Motor neuron (in vitro differentiated cells): ENCODE measurements at regions not wholly inside any gene's neighbourhood (a gene's known extent, or its start where the extent isn't known, plus 50 kb on each side); places are given as distances from the start of the nearest gene placed in this dataset.
A peak's percentile ranks its signal among the peaks of the same experiment; 100 is the strongest.
"Not testable (repeated sequence)": the region's sequence is repeated elsewhere in the genome, so short reads cannot be mapped to it uniquely, and the experiment has no call there.

Source experiments
- ATAC-seq, 8 experiments: fragments of 200-7000 bp; cut with Tn5 transposase; replicated peaks in 6 of 8; 2 replicates each; pipeline ENCODE4 v1.8.0; 2021; ENCODE audit warnings: mild to moderate bottlenecking in 8 of 8, moderate library complexity in 8 of 8
- H3K27ac ChIP-seq, 2 donors: fragments of 250-450 bp; sonication (Bioruptor Pico); 2 replicates each; pipeline ENCODE4 v1.9.0; 2021; ENCODE audit warnings: antibody characterized with exemption in 2 of 2, mild to moderate bottlenecking in 2 of 2, moderate library complexity in 1 of 2
- H3K4me1 ChIP-seq, 2 donors: fragments of 250-450 bp; sonication (Bioruptor Pico); replicated peaks in 1 of 2; 2 replicates each; pipeline ENCODE4 v1.6.1; 2021; ENCODE audit warnings: antibody characterized with exemption in 2 of 2, mild to moderate bottlenecking in 2 of 2, moderate library complexity in 1 of 2
- H3K4me3 ChIP-seq, 5 donors: fragments of 250-450 bp; sonication (Bioruptor Pico); 2 replicates each; pipeline ENCODE4 v1.9.0; 2021; ENCODE audit warnings: antibody characterized with exemption in 5 of 5, mild to moderate bottlenecking in 5 of 5, moderate library complexity in 4 of 5
- WGBS, 10 experiments: fragments of 450-650 bp; shearing (Covaris generic); methylation state at CpG; one replicate each; pipeline ENCODE4 v1.0.0; 2022; 5-methylcytosine and 5-hydroxymethylcytosine counted together
- in situ Hi-C, 9 experiments: fragments of 400-800 bp; cut with MboI; loops; one replicate each; pipeline ENCODE4 v1.15.0; 2021; ENCODE audit warnings: low sequenced_read_pairs in 9 of 9, low pct_unique_long_range_greater_than_20kb in 2 of 9; ENCODE audit not compliant: unreplicated experiment in 9 of 9

DNA sequence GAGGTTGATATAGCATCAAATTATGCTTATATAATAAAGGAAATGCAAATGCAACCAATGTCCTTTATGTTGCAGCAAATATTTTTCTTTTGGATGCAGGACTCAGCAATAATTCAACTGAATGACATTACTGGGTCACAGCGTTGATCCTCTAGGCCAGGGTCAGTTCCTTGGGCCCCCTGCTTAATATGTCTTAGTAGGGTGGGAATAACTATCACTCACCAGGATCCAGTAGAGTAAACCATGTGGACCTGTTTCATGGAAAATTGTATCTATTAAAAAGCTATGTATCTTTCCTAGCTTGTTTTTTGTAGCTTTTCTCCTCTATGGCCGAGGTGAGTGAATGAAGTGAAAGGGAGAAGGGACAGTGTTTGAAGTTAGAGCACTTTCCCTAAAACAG lies 161.5 kb upstream of the SSTR1 start:
- Histone ChIP-seq H3K27ac (no peak overlapping the region), H3K4me3 (no peak overlapping the region), H3K4me1 (peaks cover 0 to 10% of the 10 kb centered on the region in 2 donors)
- ATAC-seq, result peak in 3 of 8 experiments; percentile 45 to 53 (median 52)
- 52 to 88% (median 73%) methylated on average over 1 to 2 of the region's 2 CpGs; no CpG with 5 or more reads in 3 of the 10 experiments for WGBS, 10 experiments
- in situ Hi-C loops, result no loop called here

DNA sequence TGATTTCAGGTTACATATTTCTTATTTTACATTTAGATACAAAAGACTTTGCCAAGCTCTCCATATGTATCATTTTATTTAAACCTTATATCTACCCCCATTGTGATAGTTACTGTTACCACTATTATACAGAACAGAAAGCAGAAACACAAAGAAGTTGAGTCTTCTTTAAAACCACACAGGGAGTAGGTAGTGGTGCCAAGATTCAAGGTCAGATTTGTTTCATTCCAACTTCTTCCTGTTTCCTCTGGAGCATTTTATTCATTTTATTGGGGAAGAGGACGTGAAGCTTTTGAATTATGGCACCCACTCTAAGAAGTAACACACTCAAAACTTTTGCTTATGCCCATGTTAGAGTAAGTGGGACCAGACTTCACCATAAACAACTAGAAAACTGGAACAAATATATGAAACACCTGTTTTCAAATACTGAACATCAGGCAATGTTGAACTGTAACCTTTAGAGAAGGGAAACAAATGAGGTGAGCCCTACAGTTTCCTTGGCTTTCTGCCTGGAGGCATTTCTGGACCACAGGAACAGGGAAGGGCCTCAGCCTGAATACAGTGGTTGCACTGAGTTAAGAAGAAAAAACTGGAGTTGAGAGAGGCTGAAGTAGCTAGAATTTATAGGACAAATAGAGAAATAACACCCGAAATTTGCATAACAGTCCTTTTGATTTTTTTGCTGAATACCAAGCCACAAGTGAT lies 160.4 kb upstream of the SSTR1 start:
- WGBS, 10 experiments, result 25 to 88% (median 63%) methylated on average over 1 to 2 of the region's 2 CpGs
- no peak overlapping the region for H3K4me3 ChIP-seq
- H3K27ac ChIP-seq, result no peak overlapping the region
- no peak for ATAC-seq
- H3K4me1 ChIP-seq, result peaks cover 0 to 10% of the 10 kb centered on the region in 2 donors
- in situ Hi-C loops, result no loop called here

DNA sequence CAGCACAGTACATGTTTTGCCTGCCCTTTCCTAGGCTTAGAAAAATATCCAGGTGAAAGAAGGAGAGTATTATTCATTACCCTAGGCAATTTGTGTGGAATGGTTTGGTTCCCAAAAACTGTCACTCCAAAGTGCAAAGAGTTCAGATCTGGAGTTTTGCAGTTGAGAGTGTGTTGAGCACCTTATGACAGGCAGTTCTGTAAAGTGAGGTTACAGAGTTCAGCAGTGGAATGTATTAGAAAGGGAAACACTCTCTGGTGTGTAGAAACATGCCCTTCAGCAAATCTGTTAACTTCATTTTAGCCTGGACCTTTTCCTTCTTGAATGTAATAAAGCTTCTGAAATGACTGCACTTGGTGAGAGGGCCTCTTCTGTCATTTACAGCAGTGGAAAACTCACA lies 154.0 kb upstream of the SSTR1 start:
- peaks cover 0 to 10% of the 10 kb centered on the region in 2 donors for H3K4me1 ChIP-seq
- H3K27ac ChIP-seq, result no peak overlapping the region
- ATAC-seq, result peak in 2 of 8 experiments; percentile 19 to 33
- in situ Hi-C loops, result no loop called here
- no peak overlapping the region for H3K4me3 ChIP-seq

DNA sequence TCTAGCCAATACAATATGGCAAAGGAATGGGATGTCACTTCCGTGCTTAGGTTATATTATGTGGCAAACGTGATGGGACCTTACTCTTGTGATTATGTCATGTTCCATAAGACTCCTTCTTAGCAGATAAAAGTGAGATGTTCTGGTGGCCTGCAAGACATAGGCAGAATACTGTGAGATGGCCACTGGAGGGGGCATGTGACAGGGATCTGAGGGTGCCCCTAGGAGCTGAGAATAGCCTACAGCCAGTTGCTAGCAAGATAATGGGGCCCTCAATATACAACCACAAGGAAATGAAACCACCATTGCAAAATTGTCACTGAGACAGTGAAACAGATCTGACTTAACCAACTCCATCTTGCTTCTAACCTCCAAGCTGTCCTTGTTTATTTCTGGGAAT lies 151.4 kb upstream of the SSTR1 start:
- Histone ChIP-seq H3K27ac (no peak overlapping the region), H3K4me3 (no peak overlapping the region), H3K4me1 (peaks cover 0 to 10% of the 10 kb centered on the region in 2 donors)
- ATAC-seq, result no peak
- in situ Hi-C loops, result no loop called here
- 8 to 100% (median 71%) methylated on average over 1 to 2 of the region's 2 CpGs; no CpG with 5 or more reads in 1 of the 10 experiments for WGBS, 10 experiments

DNA sequence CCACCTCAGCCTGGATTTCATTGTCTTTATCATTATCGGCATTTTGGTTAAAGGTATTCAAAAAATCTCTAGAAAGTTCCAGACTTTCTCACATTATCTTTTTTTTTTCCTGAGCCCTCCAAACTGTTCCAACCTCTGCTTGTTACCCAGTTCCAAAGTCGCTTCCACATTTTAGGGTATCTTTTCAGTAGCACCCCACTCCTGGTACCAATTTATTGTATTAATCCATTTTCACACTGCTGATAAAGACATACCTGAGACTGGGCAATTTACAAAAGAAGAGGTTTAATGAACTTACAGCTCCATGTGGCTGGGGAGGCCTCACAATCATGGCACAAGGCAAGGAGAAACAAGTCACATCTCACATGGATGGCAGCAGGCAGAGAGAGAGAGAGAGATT lies 145.5 kb upstream of the SSTR1 start:
- H3K4me1 ChIP-seq, H3K27ac ChIP-seq, ATAC-seq, H3K4me3 ChIP-seq, in situ Hi-C loops: not testable (repeated sequence)
- WGBS, 10 experiments, result 75 to 100% (median 100%) methylated on average over 1 to 2 of the region's 2 CpGs; no CpG with 5 or more reads in 3 of the 10 experiments

DNA sequence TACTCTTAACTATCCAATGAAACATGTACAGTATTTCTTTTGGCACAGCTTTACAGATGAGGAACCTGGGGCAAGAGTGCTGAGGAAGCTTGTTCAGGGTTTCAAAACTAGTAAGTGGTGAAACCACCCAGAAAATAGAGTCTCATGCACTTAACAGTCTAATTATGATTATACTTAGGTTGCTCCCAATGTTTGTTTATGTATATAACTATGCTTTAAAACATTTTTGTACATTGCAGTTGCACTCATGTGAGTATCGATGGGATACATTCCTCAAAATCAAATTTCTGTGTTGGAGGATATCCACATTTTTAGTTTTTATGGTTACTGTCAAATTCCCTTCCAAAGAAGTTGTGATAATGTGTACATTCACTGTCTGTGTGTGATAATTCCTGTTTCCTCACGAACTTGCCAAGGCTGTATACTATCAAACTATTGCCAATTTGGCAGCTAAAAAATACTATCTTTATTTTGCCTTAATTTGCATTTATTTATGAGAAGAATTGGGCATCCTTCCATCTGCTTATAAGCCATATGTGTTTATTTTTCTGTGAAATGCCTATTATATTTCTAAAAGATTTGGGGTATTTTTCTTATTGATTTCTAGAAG lies 143.9 kb upstream of the SSTR1 start:
- ATAC-seq, result no peak
- in situ Hi-C loops, result no loop called here
- no peak overlapping the region for H3K4me3 ChIP-seq
- 0 to 83% (median 50%) methylated on average over 1 to 2 of the region's 2 CpGs; no CpG with 5 or more reads in 1 of the 10 experiments for WGBS, 10 experiments
- H3K27ac ChIP-seq, result no peak overlapping the region
- peaks cover 0 to 6% of the 10 kb centered on the region in 2 donors for H3K4me1 ChIP-seq

DNA sequence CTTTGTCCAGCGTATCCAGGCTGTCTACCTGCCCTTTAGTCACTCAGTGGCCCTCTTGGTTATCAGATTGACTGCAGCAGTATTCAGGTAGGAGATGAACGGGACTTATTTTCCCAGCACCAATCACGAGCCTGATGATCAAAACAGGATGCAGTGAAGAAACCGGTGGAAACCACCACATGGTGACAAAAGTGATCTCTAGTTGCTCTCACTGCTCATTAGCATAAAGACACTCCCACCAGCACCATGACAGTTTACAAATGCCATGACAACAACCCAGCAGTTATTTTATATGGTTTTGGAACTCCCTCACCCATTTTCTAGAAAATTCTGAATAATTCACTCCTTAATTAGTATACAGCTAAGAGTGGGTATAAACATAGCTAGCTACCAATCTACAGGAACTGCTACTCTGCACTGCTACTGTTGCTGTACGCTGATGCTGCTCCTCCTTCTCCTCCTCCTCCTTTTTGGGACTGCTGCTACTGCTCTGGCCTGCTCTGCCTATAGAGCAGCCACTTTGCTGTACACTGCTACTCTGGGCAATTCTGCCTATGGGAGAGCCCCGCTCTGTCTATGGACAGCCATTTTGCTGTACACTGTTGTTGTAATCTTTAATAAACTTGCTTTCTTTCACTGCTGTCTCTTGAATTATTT lies 142.5 kb upstream of the SSTR1 start:
- in situ Hi-C loops, result no loop called here
- H3K4me1 ChIP-seq, result peaks cover 0 to 18% of the 10 kb centered on the region in 2 donors
- H3K27ac ChIP-seq, result no peak overlapping the region
- peak; percentile 48 to 77 (median 59) for ATAC-seq
- WGBS, 10 experiments, result 38 to 96% (median 78%) methylated on average over 2 to 6 of the region's 6 CpGs
- H3K4me3 ChIP-seq, result no peak overlapping the region

DNA sequence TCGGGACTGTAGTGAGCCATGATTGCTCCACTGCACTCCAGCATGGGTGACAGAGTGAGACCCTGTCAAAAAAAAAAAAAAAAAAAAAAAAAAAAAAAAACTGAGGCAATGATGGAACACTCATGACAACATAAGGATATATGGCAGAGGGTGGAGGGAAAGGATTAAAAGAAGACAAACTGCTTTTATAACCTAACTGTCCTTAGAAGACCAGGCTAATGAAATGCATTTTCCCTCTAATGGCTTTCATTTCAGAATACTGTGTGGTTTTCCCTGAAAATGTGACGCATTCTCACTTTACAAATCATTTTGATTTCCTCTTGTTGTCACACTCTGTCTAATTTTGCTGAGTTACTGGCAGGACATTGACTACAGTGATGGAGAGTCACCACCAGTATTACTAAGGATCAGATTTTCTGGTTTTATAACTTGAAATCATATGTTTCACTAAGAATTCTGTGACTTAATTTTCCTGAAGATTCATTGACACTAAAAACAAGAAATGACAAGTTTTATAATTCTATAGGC lies 137.6 kb upstream of the SSTR1 start:
- peak in 6 of 8 experiments; percentile 69 to 97 (median 96) for ATAC-seq
- Histone ChIP-seq H3K4me3 (no peak overlapping the region), H3K4me1 (peaks cover 0 to 27% of the 10 kb centered on the region in 2 donors), H3K27ac (no peak overlapping the region)
- in situ Hi-C loops, result no loop called here
- 0 to 78% (median 53%) methylated on average over 1 to 2 of the region's 2 CpGs for WGBS, 10 experiments

DNA sequence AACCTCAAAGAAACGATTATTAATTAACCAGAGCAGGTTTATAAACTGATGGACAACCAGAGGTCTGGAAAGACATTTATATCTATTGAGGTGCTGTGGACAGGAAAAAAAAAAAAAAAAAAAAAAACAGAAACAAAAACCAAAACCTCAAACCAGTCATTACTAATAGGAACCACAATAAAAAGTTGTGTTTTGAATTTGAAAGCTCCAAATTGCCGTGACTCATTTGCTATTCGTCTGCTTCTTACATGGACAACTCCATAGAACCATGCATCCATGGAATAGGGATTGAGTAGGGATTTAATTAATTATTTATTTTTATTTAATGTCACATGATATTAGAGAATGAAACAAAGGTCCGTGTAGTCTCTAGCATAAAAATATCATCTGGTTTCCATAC lies 134.1 kb upstream of the SSTR1 start:
- in situ Hi-C loops, result no loop called here
- ATAC-seq, result no peak
- H3K27ac ChIP-seq, result no peak overlapping the region
- H3K4me3 ChIP-seq, result no peak overlapping the region
- peaks cover 0 to 36% of the 10 kb centered on the region in 2 donors for H3K4me1 ChIP-seq
- WGBS, 10 experiments, result 3 to 71% (median 51%) methylated on average over 1 to 4 of the region's 4 CpGs

DNA sequence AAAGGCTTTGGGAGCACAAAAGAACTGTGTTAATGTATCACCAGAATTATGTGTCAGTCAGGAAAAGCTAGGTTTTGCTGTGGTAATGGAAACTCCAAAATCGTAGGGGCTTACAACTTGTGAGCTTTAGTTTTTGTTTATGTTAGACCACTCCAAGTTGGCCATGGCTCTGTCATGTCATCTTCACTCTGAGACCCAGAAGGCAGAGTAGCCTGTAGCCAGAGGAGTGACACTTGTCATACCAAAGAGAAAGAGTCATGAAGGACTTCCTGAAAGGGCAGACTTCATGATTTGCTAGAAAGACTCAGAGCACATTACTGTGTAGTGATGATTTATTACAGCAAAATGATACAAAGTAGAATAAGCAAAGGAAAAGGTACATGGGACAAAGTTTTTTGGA lies 133.6 kb upstream of the SSTR1 start:
- Histone ChIP-seq H3K4me1 (peaks cover 0 to 33% of the 10 kb centered on the region in 2 donors), H3K27ac (no peak overlapping the region), H3K4me3 (no peak overlapping the region)
- ATAC-seq, result no peak
- in situ Hi-C loops, result no loop called here
- WGBS, 10 experiments, result 14 to 88% (median 47%) methylated on average over 1 of the region's 1 CpG; no CpG with 5 or more reads in 2 of the 10 experiments

DNA sequence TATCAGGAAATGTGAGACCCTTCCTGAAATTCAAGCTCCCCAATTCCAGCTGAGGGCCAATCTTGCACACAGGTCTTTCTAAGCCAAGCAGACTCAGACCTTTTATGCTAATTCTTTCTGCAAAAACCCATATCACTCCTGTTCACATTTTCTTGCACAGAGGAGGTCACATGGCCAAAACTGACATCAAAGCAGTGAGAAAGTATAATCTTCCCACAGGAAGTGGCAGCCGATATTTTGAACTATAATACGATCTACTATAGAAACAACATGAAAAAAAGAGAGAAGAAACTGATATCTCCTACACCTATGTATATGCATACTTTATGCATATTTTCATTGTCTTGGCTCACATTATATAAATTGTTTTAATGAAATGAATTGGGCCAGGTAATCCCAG lies 132.9 kb upstream of the SSTR1 start:
- no peak overlapping the region for H3K4me3 ChIP-seq
- peaks cover 0 to 28% of the 10 kb centered on the region in 2 donors for H3K4me1 ChIP-seq
- 57 to 100% (median 93%) methylated on average over 1 to 2 of the region's 2 CpGs; no CpG with 5 or more reads in 2 of the 10 experiments for WGBS, 10 experiments
- in situ Hi-C loops, result no loop called here
- no peak overlapping the region for H3K27ac ChIP-seq
- ATAC-seq, result no peak

DNA sequence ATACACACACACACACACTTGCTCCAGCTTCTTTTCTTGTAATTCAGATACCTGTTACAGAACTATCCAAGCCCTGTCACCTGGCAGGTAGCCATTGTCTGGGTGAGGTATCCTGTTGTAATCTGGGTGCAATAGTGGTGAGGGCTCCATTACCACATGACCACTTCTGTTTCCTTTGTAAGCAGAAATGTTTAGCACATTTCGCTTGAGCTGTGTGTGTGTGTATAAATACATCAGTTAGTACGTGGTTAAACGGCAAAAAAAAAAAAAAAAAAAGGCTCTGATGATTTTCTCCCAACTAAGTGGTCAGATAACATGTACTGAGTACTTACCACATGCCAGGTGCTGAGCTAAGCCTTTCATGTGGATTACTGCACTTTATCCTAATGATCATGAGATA lies 129.3 kb upstream of the SSTR1 start:
- peaks cover 0 to 31% of the 10 kb centered on the region in 2 donors for H3K4me1 ChIP-seq
- in situ Hi-C loops, result no loop called here
- no peak for ATAC-seq
- WGBS, 10 experiments, result 60 to 100% (median 63%) methylated on average over 1 to 3 of the region's 3 CpGs; no CpG with 5 or more reads in 7 of the 10 experiments
- H3K4me3 ChIP-seq, result no peak overlapping the region
- H3K27ac ChIP-seq, result no peak overlapping the region

DNA sequence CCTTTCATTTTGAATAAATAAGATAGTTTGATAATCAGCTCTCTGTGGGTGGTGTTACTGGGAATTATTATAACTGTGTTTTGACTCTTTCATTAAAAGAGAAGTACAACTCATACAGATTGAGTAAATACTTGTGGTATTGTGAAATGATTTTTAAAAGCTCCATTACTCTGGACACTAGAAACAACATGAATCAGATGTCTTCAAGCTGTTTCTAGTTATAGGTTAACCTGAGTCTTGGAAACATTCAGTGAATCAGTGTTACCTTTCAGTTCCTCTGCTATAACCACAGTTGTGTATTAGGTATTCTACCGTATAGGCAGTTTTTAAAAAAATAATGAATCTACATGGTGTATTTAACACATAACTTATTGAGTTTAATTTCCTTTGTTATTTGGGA lies 128.4 kb upstream of the SSTR1 start:
- 14 to 100% (median 67%) methylated on average over 1 of the region's 1 CpG; no CpG with 5 or more reads in 1 of the 10 experiments for WGBS, 10 experiments
- ATAC-seq, result no peak
- Histone ChIP-seq H3K4me1 (peaks cover 0 to 31% of the 10 kb centered on the region in 2 donors), H3K27ac (no peak overlapping the region), H3K4me3 (no peak overlapping the region)
- in situ Hi-C loops, result no loop called here
